Stimulated activated CD8-positive, alpha-beta memory T cell treated with anti-CD3 and anti-CD28 coated beads, Interleukin-7, amount 100 ng/mL, for 48 hours (primary cell): ENCODE measurements at regions not wholly inside any gene's neighbourhood (a gene's known extent, or its start where the extent isn't known, plus 50 kb on each side); places are given as distances from the start of the nearest gene placed in this dataset.

Experiments used
- DNase-seq, 2 donors: peaks; one replicate each; pipeline ENCODE4 v3.0.0-alpha.2; 2020; ENCODE audit warnings: low read depth in 1 of 2; ENCODE audit errors: extremely low read depth in 1 of 2

DNA sequence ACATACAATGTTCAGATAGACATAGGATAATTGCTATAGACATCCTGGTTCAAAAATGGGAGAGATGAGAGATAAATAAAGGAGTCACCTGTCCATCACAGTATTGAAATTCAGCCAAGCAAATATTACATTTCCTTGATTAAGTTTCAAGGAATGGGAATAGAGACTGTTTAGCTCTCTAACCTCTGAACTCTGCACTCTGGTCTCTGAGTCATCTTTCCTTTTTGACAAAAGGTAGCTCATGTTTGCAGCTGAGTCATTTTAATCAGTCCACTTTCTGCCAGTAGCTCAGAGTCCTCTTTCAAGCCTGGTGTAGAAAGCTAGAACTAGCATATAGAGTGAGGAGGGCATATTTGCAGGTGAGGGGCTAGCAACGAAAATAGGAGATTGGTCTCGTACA, 51.4 kb upstream of the GJA8 start:
- DNase-seq = no peak

- DNase-seq = no peak
Observed at GRCh38 chr1:147852706-147853225, 49.8 kb upstream of the GJA8 start.
